ELR (cell line): ENCODE measurements at regions not wholly inside any gene's neighbourhood (a gene's known extent, or its start where the extent isn't known, plus 50 kb on each side); places are given as distances from the start of the nearest gene placed in this dataset.
"Not testable (repeated sequence)": the region's sequence is repeated elsewhere in the genome, so short reads cannot be mapped to it uniquely, and the experiment has no call there.

Source experiments
- DNase-seq: peaks from one replicate; pipeline ENCODE4 v3.0.0-alpha.2; 2015; ENCODE audit warnings: low read depth

GRCh38 chr1:190832511-190832910 is 354.8 kb upstream of the BRINP3 start:
- no peak for DNase-seq

- DNase-seq: no peak
These were observed 358.0 kb upstream of the BRINP3 start for GRCh38 chr1:190835658-190836057.

- not testable (repeated sequence) for DNase-seq
These were observed 359.5 kb upstream of the BRINP3 start for GRCh38 chr1:190837200-190837599.

- DNase-seq: no peak
These were observed 360.2 kb upstream of the BRINP3 start for GRCh38 chr1:190837888-190838287.

GRCh38 chr1:190847166-190847565 is 369.5 kb upstream of the BRINP3 start:
- DNase-seq: no peak

- no peak for DNase-seq
These were observed 371.7 kb upstream of the BRINP3 start for GRCh38 chr1:190849346-190849745.

- DNase-seq: no peak
These were observed 374.9 kb upstream of the BRINP3 start for GRCh38 chr1:190852611-190853010.

- DNase-seq: no peak
These were observed 380.5 kb upstream of the BRINP3 start for GRCh38 chr1:190858140-190858539.

GRCh38 chr1:190864013-190864641 is 386.5 kb upstream of the BRINP3 start:
- DNase-seq: no peak

- DNase-seq: no peak
These were observed 402.7 kb upstream of the BRINP3 start for GRCh38 chr1:190880352-190880751.

- no peak for DNase-seq
These were observed 403.4 kb upstream of the BRINP3 start for GRCh38 chr1:190881064-190881463.

GRCh38 chr1:190897233-190897632 is 419.6 kb upstream of the BRINP3 start:
- no peak for DNase-seq

GRCh38 chr1:190904091-190904695 is 426.5 kb upstream of the BRINP3 start:
- peak; percentile 79 for DNase-seq

GRCh38 chr1:190906206-190906725 is 428.6 kb upstream of the BRINP3 start:
- DNase-seq: no peak

GRCh38 chr1:190908246-190908645 is 430.6 kb upstream of the BRINP3 start:
- peak; percentile 59 for DNase-seq

GRCh38 chr1:190908691-190909090 is 431.0 kb upstream of the BRINP3 start:
- peak; percentile 74 for DNase-seq

- no peak for DNase-seq
These were observed 458.3 kb upstream of the BRINP3 start for GRCh38 chr1:190935925-190936324.

GRCh38 chr1:190936337-190936736 is 458.7 kb upstream of the BRINP3 start:
- no peak for DNase-seq

GRCh38 chr1:190940951-190941350 is 463.3 kb upstream of the BRINP3 start:
- no peak for DNase-seq

- DNase-seq: no peak
These were observed 464.8 kb upstream of the BRINP3 start for GRCh38 chr1:190942475-190942874.

- DNase-seq: not testable (repeated sequence)
These were observed 466.1 kb upstream of the BRINP3 start for GRCh38 chr1:190943722-190944121.

GRCh38 chr1:190949939-190950338 is 472.3 kb upstream of the BRINP3 start:
- DNase-seq: no peak

- DNase-seq: peak; percentile 15
These were observed 479.9 kb upstream of the BRINP3 start for GRCh38 chr1:190957565-190957964.

GRCh38 chr1:190963321-190963720 is 485.7 kb upstream of the BRINP3 start:
- no peak for DNase-seq
